ENCODE measurements at regions not wholly inside any gene's neighbourhood (a gene's known extent, or its start where the extent isn't known, plus 50 kb on each side); places are given as distances from the start of the nearest gene placed in this dataset.

DNA sequence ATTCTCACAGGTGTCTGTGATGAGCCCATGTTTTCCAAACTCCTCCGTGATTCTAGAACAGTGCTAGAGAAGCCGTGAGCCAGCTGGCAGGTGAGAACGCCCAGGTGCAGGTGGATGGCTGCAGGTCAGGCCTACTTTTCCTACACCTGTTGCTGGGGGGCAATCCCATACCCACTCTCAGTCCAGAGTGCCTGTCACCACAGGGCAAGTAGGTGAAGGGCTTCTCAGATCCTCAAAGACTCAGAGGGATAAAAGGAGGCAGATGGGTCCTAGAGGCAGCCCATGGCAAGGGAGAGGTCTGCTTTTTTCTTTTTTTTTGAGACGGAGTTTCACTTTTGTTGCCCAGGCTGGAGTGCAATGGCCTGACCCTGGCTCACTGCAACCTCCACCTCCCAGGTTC, 50.7 kb upstream of the H6PD start:
- TF ChIP-seq, protein P1, sequence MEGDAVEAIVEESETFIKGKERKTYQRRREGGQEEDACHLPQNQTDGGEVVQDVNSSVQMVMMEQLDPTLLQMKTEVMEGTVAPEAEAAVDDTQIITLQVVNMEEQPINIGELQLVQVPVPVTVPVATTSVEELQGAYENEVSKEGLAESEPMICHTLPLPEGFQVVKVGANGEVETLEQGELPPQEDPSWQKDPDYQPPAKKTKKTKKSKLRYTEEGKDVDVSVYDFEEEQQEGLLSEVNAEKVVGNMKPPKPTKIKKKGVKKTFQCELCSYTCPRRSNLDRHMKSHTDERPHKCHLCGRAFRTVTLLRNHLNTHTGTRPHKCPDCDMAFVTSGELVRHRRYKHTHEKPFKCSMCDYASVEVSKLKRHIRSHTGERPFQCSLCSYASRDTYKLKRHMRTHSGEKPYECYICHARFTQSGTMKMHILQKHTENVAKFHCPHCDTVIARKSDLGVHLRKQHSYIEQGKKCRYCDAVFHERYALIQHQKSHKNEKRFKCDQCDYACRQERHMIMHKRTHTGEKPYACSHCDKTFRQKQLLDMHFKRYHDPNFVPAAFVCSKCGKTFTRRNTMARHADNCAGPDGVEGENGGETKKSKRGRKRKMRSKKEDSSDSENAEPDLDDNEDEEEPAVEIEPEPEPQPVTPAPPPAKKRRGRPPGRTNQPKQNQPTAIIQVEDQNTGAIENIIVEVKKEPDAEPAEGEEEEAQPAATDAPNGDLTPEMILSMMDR (IDR thresholded peaks at IDR 0.05; ENCODE audit: insufficient read depth, low read length) = no peak
- no peak for DNase-seq (ENCODE audit: low read depth)
- H3K4me3 ChIP-seq (ENCODE audit: low read depth, low read length) = peak overlapping the region; percentile 95

DNA sequence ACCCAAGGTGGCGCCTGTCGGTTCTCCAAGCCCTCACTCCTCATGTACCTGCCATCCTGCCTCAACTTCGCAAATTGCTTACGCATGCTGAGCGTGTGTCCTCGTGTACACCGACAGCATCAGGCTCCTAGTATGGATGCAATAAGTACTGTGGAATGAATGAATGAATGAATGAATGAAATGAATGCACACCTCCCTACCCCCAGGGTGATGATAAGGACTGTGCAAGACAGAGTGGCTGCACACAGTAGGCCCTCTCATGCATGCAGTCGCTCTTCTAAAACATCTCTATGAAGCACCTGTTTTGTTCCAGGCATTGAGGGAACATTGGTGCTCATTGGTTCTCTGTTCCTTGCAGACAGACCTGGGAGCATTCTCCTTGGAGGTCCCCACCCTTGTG, 49.8 kb upstream of the H6PD start:
- TF ChIP-seq, protein P1 (IDR thresholded peaks at IDR 0.05; ENCODE audit: insufficient read depth, low read length) = no peak
- no peak overlapping the region for H3K4me3 ChIP-seq (ENCODE audit: low read depth, low read length)
- DNase-seq (ENCODE audit: low read depth) = no peak

Data from fibroblast of the aortic adventitia (primary cell).